ENCODE measurements at regions not wholly inside any gene's neighbourhood (a gene's known extent, or its start where the extent isn't known, plus 50 kb on each side); places are given as distances from the start of the nearest gene placed in this dataset.

GRCh38 chr5:92599217-92599810 is 981.7 kb downstream of the NR2F1-AS1 start:
- FAIRE-seq: no peak

GRCh38 chr5:92594031-92594430 is 987.0 kb downstream of the NR2F1-AS1 start:
- FAIRE-seq: no peak

- no peak for FAIRE-seq
These were observed 992.1 kb downstream of the NR2F1-AS1 start for GRCh38 chr5:92588876-92589275.

- FAIRE-seq: no peak
These were observed 999.3 kb downstream of the NR2F1-AS1 start for GRCh38 chr5:92581690-92582089.

GRCh38 chr5:92581249-92581648 is 999.8 kb downstream of the NR2F1-AS1 start:
- FAIRE-seq: no peak

GRCh38 chr5:92580814-92581213 is 1000.2 kb downstream of the NR2F1-AS1 start:
- no peak for FAIRE-seq

- no peak for FAIRE-seq
These were observed 1007.0 kb downstream of the NR2F1-AS1 start for GRCh38 chr5:92574023-92574422.

GRCh38 chr5:92568522-92568921 is 1012.5 kb downstream of the NR2F1-AS1 start:
- FAIRE-seq: no peak

- no peak for FAIRE-seq
These were observed 1013.1 kb downstream of the NR2F1-AS1 start for GRCh38 chr5:92567831-92568450.

GRCh38 chr5:92566113-92566786 is 1014.8 kb downstream of the NR2F1-AS1 start:
- FAIRE-seq: no peak

- no peak for FAIRE-seq
These were observed 1015.3 kb downstream of the NR2F1-AS1 start for GRCh38 chr5:92565673-92566072.

- FAIRE-seq: no peak
These were observed 1019.0 kb downstream of the NR2F1-AS1 start for GRCh38 chr5:92562065-92562464.

- no peak for FAIRE-seq
These were observed 1019.5 kb downstream of the NR2F1-AS1 start for GRCh38 chr5:92561411-92561959.

GRCh38 chr5:92560698-92561401 is 1020.2 kb downstream of the NR2F1-AS1 start:
- no peak for FAIRE-seq

- FAIRE-seq: no peak
These were observed 1021.2 kb downstream of the NR2F1-AS1 start for GRCh38 chr5:92559781-92560180.

GRCh38 chr5:92559331-92559730 is 1021.7 kb downstream of the NR2F1-AS1 start:
- FAIRE-seq: no peak

GRCh38 chr5:92556747-92557146 is 1024.3 kb downstream of the NR2F1-AS1 start:
- FAIRE-seq: no peak

- no peak for FAIRE-seq
These were observed 1026.5 kb downstream of the NR2F1-AS1 start for GRCh38 chr5:92554447-92555085.

- no peak for FAIRE-seq
These were observed 1027.7 kb downstream of the NR2F1-AS1 start for GRCh38 chr5:92553326-92553725.

GRCh38 chr5:92552206-92553160 is 1028.5 kb downstream of the NR2F1-AS1 start:
- FAIRE-seq: no peak

- FAIRE-seq: no peak
These were observed 1032.7 kb downstream of the NR2F1-AS1 start for GRCh38 chr5:92548346-92548745.

- FAIRE-seq: no peak
These were observed 1036.4 kb downstream of the NR2F1-AS1 start for GRCh38 chr5:92544596-92544995.
